GM19240 (cell line): ENCODE measurements at regions not wholly inside any gene's neighbourhood (a gene's known extent, or its start where the extent isn't known, plus 50 kb on each side); places are given as distances from the start of the nearest gene placed in this dataset.
"Not testable (repeated sequence)": the region's sequence is repeated elsewhere in the genome, so short reads cannot be mapped to it uniquely, and the experiment has no call there.

Experiments used
- DNase-seq: peaks from one replicate; pipeline ENCODE4 v3.0.0; 2011; ENCODE audit warnings: low spot score; ENCODE audit not compliant: insufficient read length

DNA sequence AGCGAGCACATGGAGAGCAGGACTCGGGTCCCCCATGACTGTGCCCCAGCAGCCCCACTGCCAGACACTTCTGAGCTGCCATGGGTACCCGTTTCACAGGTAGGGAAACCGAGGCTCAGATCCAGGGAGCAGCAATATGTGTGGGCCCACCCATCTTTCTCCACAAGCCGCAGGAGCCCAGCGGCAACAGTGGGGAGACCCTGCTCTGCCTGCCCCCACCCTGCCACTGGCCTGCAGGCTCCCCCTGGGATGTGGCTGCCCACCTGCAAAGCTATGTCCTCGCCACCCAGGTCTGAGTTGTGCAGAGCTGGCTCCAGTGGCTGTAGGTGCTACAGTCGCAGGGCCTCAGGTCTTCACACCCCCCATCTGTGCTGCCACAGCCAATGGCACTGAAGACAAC, 50.6 kb upstream of the C1QTNF9B start:
- no peak for DNase-seq

DNA sequence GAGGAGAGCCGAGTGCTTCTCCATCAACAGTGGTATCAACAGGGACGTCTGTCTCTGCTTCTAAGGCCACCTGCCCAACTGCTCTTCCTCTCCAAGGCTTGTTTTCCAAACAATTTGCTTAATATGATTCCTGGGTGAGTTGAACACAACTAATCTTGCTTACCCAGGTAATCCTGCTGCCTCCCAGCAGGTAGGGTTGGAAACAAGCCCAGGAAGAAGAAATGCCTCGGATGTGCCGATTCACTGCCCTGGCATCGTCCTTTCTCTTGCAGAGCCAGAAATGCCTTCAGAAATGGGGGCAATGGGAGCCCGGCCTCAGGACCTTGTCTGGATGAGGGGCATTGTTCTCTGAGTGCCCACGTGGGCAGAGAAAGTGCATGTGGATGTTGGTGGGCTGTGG, 51.9 kb upstream of the C1QTNF9B start:
- no peak for DNase-seq

DNA sequence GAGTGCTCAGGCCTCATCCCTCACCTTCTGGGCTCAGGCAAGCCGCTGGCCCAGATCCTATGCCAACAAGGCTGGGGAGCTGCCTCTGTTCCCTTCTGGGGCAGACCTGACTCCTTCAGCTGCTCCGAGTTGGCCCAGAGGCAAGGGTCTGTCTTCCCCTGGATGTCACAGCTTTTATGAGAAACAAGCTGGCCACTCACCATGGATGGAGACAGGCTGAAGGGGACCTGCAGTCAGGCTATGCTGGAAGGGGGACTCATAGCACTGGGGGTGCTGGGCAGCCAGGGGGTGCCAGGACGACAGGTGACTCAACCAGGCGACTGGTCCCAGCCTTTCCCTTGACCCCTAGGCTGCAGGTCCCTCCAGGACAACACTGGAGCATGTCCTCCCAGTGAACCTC, 52.4 kb upstream of the C1QTNF9B start:
- DNase-seq = no peak

DNA sequence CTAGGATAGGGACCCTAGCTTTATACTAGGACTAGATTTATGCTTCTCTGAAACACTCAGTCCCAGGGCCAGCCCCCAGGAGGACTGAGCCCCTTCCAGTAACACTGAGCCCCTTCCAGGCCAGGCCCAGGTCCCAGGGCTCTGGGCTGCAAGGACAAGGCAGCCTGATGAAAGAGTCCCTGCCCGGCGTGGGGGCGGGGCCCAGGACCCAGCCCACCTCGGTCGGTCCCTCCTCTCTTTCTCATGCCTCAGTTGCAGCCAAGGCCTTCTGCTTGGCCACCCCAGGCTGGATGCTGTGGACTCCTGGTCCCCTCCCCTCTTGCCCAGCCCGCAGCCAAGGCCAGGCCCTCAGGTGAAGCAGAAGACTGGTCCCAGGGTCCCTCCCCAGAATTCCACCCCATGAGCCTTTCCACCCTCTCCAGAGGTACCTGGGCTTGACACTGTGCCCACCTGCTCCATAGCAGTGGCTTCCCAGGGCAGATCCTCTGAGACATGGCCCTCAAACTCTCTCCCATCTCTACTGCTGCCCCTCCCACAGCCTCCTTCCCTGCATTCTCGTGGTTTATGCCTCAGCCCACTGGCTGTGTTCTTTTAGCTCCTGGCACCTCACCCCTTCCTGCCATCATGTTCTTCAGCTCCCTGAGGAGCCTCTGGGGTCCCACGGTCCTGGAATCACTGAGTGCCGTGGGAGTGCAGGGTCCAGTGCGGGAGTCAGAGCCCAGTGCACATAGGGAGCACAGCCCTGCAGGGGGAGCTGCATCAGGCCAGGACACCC, 53.6 kb upstream of the C1QTNF9B start:
- DNase-seq = no peak

DNA sequence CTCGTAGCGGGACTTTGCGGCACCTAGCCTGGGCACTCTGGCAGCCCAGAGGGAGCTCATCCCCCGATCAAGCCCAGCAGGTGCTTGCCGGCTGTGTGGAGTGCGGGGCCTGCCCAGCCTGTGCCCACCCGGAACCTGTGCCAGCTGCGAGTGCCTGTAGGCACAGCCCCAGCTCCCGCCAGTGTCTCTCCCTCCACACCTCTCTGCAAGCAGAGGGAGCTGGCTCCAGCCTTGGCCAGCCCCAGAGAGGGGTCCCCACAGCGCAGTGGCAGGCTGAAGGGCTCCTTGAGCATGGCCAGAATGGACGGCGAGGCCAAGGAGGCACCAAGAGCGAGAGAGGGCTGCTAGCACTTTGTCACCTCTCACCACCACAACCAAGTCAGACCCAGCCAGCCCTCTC, 55.5 kb upstream of the C1QTNF9B start:
- no peak for DNase-seq

DNA sequence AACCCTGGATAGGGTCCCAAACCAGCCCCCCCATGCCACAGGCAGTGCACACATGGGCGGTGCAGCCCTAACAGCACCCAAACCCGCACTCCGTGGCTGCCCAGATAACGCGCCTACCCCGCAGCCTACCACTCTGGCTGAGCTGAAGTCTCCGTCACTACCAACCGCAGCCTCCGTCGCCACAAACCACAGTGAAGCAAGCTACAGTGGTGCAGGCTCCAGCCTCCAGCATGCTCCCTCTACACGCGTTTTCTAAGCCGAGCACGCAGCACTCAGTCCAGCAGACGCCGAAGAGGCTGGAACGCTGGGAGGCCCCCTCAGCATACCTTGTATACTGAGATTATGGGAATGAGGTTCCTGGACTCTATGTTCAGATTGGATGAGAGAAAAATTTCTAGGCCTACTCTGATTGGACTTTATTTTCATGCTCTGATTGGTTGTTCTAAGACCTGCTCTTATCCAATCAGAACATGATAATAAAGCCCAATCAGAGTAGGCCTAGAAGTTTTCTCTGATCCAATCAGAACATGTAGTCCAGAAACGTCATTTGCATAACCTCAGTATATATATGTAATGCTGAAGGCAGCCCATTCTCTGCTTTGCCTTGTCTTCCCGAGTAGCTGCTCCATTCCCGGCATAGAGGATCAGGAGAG, 56.7 kb upstream of the C1QTNF9B start:
- DNase-seq = no peak

DNA sequence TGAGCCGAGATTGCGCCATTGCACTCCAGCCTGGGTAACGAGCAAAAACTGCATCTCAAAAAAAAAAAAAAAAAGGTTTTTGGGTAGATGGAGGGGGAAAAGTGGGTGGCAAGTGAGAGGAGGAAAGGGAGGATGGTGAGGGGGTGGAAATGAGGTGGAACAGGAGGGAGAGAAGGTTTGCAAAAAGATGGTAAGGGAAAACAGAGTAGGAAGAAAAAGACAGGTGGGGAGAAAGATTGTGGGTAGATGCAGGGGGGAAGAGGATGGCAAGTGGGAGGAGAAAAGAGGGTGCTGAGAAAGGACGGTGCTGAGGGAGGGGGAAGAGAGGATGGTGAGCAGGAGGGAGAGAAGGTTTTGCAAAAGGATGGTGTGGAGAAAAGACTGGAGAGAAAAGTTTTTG, 57.8 kb upstream of the C1QTNF9B start:
- no peak for DNase-seq

DNA sequence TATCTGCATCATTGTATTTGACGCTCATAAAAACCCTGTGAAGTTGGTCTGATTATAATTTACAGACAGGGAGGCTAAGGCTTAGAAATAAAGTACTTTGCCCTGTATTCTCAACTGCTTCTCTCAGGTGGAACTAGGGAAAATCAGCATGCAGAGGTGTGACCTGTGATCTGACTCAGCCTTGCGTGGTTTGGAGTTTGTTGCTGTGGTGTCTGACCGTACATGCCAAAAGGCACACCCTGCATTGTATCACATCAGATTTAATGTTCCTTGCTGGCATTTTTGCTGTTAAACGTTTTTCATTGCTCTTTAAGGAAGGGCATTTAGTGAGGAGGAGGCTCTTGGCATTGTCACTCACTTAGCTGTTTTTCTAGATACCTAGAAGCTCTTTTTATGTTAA, 58.8 kb upstream of the C1QTNF9B start:
- DNase-seq = no peak

DNA sequence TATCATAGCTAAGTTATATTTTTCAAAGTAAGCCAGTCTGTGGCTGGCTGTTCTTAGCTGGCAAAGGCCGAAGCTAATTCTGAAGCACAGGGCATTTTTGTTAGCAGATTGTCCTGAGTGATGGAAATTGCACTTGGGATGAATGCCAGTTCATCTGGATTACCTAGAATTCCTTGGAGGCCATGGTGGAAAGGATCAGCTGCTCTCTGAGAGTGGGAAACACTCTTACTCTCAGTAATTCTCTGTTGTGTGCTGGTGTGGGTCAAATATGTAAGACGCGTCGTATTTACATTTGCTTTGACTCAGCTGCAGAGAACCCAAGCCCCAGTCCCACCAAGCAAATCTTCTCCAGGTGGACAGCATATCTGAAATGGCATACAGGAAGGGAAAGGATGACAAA, 60.7 kb upstream of the C1QTNF9B start:
- no peak for DNase-seq

DNA sequence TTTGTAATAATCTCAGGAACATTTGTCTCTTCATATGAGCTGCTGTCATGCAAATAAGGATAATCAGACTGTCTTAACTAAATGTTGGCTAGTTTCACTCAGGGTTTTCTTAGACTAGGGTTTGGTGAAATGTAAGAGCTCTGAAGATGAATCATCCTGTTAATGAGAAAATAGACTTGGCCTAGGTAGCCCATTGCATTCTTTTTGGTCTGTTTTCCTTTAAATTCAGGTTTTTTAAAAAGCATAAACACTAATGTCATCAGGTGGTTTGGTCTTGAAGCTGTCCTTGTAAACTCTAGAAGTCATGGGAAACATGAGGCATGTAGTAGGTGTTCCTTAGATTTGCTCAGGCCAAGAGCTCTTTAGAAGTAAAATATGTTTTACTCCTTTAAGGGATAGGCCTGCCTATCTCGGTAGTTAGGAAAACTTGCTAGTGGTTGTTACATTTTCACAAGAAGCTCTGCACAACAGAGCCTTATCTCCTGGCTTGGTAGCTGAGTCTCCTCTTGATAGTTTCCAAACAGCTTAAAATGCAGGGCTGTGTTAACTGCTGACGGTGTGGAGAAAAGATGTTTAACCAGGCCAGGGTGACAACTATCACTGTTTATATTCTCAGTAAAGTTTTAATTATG, 62.0 kb upstream of the C1QTNF9B start:
- DNase-seq = no peak

DNA sequence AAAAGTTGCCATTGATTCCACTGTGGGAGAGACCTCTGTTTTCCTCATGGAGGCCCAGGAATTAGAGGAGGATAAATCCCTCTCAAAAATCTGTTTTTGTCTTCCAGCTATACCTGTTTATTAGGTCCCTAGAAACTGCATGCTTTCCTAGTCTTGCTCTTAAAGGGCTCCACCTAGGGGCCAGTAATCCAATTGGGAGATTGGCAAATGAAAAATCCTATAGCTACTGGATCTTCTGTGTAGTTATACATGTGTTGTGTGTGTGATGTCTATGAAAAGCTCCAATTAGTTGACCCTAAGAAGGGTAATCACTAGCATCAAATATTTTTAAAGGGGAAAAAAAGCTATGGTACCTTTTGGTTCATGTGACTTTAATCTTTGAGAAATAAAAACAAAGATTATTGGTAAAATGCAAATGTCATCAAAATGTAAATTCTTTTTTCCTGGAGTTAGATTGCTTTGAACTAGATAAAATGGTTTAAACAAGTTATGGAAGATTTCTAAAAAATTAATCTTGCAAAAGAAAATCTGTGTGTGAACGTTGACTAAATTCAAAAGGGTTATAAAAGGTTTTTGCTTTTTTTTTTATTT, 63.4 kb upstream of the C1QTNF9B start:
- DNase-seq = no peak

DNA sequence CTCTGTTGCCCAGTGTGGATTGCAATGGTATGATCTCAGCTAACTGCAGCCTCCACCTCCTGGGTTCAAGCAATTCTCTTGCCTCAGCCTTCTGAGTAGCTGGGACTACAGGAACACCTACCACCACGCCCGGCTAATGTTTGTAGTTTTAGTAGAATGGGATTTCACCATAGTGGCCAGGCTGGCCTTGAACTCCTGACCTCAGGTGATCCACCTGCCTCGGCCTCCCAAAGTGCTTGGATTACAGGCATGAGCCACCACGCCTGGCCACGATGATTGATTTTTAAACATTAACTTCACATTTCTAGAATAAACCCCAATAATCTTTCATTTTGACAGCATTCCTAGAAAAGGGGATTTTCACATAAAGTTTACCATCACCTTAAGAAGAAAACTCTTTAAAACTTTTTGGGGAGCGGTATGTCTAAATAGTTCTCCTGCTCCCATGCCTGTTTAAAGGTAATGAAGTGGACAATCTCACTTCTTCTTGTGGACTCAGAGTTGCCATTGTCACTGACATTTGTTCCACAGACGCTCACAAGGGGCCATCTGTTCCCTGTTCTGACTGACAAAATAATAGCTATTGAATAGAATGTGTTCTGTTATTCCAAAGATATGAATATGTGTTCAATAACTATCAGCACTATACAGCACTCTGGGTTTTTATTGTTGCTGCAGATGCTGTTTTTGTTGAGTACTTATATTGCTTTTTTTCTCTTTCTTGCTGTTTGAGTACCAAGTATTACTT, 66.1 kb upstream of the C1QTNF9B start:
- no peak for DNase-seq

DNA sequence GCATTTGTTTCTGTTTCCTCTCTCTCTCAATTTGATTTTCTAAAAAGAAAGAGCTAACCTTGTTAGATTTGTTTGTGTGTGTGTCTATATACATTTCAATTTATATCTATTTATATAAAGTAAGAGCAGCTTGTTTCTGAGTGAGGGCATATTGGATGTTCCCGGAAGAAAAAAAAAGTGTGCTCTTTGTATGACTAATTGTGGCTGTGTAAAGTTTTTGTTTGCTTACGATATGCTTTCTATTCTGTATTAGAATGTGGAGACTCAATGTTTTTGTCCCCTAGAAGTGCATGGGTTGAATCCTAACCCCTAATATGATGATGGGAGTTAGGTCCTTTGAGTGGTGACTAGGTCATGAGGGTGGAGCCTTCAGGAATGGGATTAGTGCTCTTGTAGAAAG, 66.6 kb upstream of the C1QTNF9B start:
- no peak for DNase-seq

DNA sequence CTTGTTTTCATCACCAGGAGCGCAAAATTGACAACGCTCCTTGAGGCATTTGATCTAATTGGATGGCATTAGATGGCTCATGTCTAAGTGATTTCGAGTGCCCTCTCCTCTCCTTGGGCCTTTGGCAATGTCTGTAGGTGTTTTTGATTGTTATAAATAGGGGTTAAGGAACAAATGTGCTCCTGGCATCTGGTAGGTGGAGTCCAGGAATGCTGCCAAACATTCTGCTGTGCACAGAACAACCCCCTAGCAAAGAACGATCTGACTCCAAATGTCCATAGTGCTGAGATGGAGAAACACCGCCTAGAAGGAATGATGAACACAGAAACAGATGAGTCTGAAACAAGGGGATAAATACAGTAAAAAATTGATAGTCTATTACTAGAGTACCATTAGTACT, 68.0 kb upstream of the C1QTNF9B start:
- no peak for DNase-seq

DNA sequence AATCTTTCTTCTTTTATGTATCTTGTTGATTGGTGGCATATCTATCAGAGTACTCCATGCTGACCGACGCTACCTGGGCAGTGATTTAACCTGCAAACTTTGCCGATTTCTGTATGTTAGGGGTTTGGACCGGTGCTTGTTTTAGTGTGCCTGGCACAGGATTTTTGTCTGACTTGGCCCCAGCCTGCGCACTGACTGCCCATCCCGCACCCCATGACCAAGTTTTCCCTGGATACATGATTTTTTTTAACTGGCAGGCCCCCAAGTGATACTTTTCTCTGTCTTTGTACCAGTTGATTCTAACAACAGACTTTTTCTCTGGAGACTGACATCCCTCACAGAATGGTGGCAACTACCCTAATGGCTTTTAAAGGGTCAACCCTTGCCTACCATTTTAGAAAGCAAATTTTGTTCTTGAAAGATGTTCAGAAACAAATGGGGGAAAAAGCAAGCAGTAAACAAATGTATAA, 69.0 kb upstream of the C1QTNF9B start:
- no peak for DNase-seq

DNA sequence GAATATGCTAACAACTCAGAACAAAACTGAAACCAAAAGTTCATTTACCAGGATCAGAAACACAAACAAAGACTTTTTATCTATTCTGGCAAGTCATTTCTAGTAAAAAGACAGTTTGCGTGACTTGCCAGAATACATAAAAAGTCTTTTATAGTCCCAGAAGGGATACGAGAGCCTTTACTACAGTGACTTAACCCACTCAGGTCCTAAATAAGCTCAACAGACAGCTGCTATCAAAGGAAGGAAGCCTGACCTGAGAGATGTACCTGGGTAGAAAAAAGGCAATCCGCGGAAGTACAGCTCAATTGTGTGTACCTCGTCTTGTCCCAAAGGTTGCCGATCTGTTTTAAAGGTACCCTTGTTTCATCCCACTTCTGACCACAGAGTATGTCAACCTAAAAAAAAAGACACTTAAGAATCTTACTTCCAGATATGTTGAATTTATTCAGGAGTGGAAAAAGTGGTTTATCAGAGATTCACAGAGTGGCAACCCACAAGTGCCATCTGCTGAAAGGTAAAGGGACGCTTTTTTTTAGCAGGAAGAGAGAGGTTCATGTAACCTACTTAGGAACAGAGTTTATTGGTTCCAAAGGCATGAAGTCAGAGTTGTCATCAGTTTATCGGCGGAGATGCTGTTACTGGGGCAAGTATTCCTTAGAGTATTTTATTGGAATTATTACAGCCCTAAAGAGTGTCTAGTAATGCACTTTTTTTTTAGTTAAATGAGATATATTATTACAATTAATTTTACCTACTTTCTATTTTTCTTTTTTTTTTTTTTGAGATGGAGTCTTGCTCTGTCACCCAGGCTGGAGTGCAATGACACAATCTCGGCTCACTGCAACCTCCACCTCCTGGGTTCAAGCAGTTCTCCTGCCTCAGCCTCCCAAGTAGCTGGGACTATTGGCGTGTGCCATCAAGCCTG, 69.7 kb upstream of the C1QTNF9B start:
- DNase-seq = peak; percentile 18

DNA sequence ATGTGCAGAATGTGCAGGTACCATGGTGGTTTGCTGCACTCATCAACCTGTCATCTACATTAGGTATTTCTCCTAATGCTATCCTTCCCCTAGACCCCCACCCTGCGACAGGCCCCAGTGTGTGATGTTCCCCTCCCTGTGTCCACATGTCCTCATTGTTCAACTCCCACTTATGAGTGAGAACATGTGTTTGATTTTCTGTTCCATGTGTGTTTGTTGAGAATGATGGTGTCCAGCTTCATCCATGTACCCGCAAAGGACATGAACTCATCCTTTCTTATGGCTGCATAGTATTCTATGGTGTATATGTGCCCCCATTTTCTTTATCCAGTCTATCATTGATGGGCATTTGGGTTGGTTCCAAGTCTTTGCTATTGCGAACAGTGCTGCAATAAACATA, 70.5 kb upstream of the C1QTNF9B start:
- not testable (repeated sequence) for DNase-seq

DNA sequence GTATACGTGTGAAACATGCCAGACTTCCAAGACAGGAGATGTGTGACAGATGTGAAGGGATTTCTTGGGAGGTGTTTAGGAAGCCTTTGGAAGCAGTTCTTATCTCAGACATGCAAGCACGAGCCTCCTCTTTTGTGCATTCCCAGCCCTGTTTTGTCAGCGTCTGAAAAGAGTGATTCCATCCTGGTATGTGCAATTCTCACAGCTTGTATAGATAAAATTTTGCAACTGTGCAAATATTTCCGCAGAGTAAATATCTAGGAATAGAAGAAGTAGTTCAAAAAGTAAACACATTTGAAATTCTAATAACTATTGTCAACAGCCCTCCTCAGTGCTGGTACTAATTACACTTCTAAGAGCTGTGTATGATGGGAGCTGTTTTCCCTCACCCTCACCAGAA, 72.3 kb upstream of the C1QTNF9B start:
- no peak for DNase-seq

DNA sequence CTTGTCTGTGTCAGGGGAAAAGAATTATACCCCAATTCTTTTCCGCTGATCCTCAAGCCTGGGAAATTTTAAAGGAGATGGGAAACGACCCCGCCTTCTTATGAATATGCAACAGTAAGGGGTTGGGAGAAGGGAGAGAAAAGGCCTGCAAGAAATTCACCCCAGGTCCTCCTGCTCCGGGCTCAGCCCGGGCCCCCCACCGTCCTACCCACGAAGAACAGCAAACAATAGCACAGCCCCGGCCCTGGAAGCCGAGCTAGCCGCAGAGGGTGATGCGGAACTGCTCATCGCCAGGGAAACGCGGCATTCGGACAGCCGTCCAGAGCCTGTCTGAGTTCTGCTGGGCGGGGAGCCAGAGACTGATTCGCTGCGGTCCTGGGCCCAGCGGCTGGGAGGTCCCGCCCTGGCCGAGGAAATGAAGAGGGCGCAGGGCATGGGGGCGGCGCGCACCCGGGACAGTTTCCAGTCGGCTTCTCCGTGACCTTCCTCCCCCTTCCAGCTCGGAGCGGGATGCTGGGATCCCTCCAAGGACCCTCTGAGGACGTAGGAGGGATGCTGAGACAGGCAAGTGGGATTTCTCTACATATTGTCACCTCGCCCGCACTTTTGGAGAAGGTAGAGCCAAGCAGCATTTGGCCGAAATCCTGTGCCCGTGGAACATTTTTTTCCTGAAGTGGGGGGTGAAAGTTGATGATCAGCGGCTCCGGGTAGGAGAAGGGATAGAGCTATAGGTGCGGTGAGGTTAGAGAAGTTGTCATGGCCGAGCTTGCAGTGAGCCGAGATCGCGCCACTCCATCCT, 82.3 kb upstream of the C1QTNF9B start:
- peak; percentile 71 for DNase-seq

DNA sequence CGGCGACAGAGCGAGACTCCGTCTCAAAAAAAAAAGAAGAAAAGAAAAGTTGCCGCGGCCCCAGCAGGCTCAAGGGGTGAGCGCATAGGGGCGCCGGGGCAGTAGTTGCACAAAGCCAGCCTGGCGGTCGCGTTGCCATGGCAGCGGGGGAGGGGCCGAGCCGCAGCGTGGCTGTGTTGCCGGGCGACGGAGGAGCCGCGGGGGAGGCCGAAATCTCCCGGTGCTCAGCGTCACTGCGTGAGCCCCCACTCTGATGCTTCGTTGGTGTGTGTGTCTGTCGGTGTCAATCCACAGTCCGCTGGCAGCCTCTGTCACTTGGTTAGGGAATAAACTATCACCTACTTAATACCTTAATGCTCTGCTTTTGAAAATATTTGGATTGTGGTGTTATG, 82.9 kb upstream of the C1QTNF9B start:
- DNase-seq = peak; percentile 89
